Heart left ventricle (tissue), 16 donors: ENCODE measurements at regions not wholly inside any gene's neighbourhood (a gene's known extent, or its start where the extent isn't known, plus 50 kb on each side); places are given as distances from the start of the nearest gene placed in this dataset.

Experiments
- ATAC-seq, 4 donors: fragments of 200-7000 bp; cut with Tn5 transposase; one replicate each; pipeline ENCODE4 v1.9.1; 2020 to 2022; ENCODE audit warnings: moderate library complexity in 4 of 4, mild to moderate bottlenecking in 3 of 4, moderate number of reproducible peaks in 1 of 4
- DNase-seq, 5 donors: peaks; one replicate each; pipeline ENCODE4 v3.0.0-alpha.2; 2020
- H3K27ac ChIP-seq, 12 donors: fragments of 200-600 bp; sonication (generic) in 4 of 12; one replicate each; pipeline versions ENCODE4 v1.5.0 to v1.8.0; 2016 to 2022; ENCODE audit warnings: mild to moderate bottlenecking in 2 of 12
- H3K27me3 ChIP-seq, 9 donors: fragments of 200-600 bp; sonication (generic) in 2 of 9; one replicate each; pipeline versions ENCODE4 v1.5.1 to v1.8.0; 2016 to 2022; ENCODE audit warnings: mild to moderate bottlenecking in 3 of 9
- H3K36me3 ChIP-seq, 9 donors: fragments of 200-600 bp; sonication (generic) in 2 of 9; one replicate each; pipeline versions ENCODE4 v1.5.0 to v1.8.0; 2018 to 2022; ENCODE audit warnings: mild to moderate bottlenecking in 2 of 9
- H3K4me1 ChIP-seq, 12 donors: fragments of 200-600 bp; sonication (generic) in 4 of 12; one replicate each; pipeline versions ENCODE4 v1.5.0 to v1.8.0; 2016 to 2022; ENCODE audit warnings: mild to moderate bottlenecking in 3 of 12
- H3K4me3 ChIP-seq, 12 donors: fragments of 200-600 bp; sonication (generic) in 4 of 12; one replicate each; pipeline versions ENCODE4 v1.5.0 to v1.8.0; 2017 to 2022; ENCODE audit warnings: mild to moderate bottlenecking in 9 of 12, moderate library complexity in 4 of 12
- H3K9me3 ChIP-seq, 12 donors: fragments of 200-600 bp; sonication (generic) in 4 of 12; one replicate each; pipeline versions ENCODE4 v1.5.0 to v1.8.0; 2016 to 2022; ENCODE audit warnings: mild to moderate bottlenecking in 1 of 12
- POLR2A ChIP-seq, 2 donors: fragments of 450-650 bp; IDR thresholded peaks; one replicate each; pipeline ENCODE4 v1.6.1; 2017; ENCODE audit warnings: antibody characterized with exemption in 2 of 2, mild to moderate bottlenecking in 2 of 2, moderate library complexity in 2 of 2
- WGBS, 4 donors: extraction: QIAGEN DNeasy Blood & Tissue Kit in 2 of 4; methylation state at CpG; one replicate each; pipeline versions ENCODE4 v1.1.5 to v1.1.7; 2013 to 2018; 5-methylcytosine and 5-hydroxymethylcytosine counted together
- intact Hi-C, 10 donors: fragments of 100-400 bp; cut with DNase I; formaldehyde crosslinking; loops; one replicate each; pipeline versions ENCODE4 v1.11.1 to v1.14.2; 2022
- TF ChIP-seq, protein P1 (sequence below), 12 donors: fragments of 200-600 bp; sonication (generic) in 4 of 12; IDR thresholded peaks; one replicate each; pipeline versions ENCODE4 v1.5.0 to v1.8.0; 2018 to 2022; ENCODE audit warnings: antibody characterized with exemption in 12 of 12, mild to moderate bottlenecking in 5 of 12
- donor health status: ischemic (EF 13 %, LVEDD 7.1; RV severe dilation, severe dysfunction).
- donor health status: healthy with polysubstance abuse.
- donor health status: DM: no; HTN: yes; CAD: no.
- donor health status: DM: no; HTN: no; CAD: no.
- donor health status: ischemic (EF 25% LVEDD 6.9; RV normal size, moderate dysfunction).
- donor health status: ischemic (EF 25% LVEDD 5.7; RV mildly dilated, moderate dysfunction).
- donor health status: healthy.
- donor health status: DM: yes; HTN: yes; CAD: no.
- donor health status: ischemic (EF 35%, LVEDD 5.7; RV mildly dilated, moderate dysfunction).
- donor health status: nonischemic (EF 11% LVEDD 7.7; RV severe dilation, severe dysfunction).
- donor health status: DM: yes; HTN: yes; CAD: no.
- donor health status: PGD.
- donor health status: ischemic (EF 29% LVEDD 5.4; RV normal size, mild dysfunction).
- donor health status: nonischemic (EF 23%, LVEDD 6.1; RV moderate dilation, normal function).

GRCh38 chr5:17361331-17361730, 136.7 kb upstream of the TAF11L2 start:
- no peak for ATAC-seq
- TF ChIP-seq POLR2A (IDR thresholded peaks at IDR 0.05): no peak
- TF ChIP-seq, protein P1, sequence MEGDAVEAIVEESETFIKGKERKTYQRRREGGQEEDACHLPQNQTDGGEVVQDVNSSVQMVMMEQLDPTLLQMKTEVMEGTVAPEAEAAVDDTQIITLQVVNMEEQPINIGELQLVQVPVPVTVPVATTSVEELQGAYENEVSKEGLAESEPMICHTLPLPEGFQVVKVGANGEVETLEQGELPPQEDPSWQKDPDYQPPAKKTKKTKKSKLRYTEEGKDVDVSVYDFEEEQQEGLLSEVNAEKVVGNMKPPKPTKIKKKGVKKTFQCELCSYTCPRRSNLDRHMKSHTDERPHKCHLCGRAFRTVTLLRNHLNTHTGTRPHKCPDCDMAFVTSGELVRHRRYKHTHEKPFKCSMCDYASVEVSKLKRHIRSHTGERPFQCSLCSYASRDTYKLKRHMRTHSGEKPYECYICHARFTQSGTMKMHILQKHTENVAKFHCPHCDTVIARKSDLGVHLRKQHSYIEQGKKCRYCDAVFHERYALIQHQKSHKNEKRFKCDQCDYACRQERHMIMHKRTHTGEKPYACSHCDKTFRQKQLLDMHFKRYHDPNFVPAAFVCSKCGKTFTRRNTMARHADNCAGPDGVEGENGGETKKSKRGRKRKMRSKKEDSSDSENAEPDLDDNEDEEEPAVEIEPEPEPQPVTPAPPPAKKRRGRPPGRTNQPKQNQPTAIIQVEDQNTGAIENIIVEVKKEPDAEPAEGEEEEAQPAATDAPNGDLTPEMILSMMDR (IDR thresholded peaks at IDR 0.05): no peak

GRCh38 chr5:17364987-17365810, 132.8 kb upstream of the TAF11L2 start:
- H3K27ac ChIP-seq: no peak overlapping the region
- intact Hi-C loops: no loop called here
- ATAC-seq (no peak), DNase-seq (no peak)
- TF ChIP-seq, protein P1 (IDR thresholded peaks at IDR 0.05): no peak
- no peak for TF ChIP-seq POLR2A (IDR thresholded peaks at IDR 0.05)
- no peaks in the 10 kb centered on the region for H3K9me3 ChIP-seq
- H3K4me3 ChIP-seq: no peak overlapping the region
- WGBS, 4 donors: 58 to 72% (median 65%) methylated on average over 4 of the region's 4 CpGs
- no peaks in the 10 kb centered on the region for H3K36me3 ChIP-seq
- H3K4me1 ChIP-seq: no peaks in the 10 kb centered on the region
- H3K27me3 ChIP-seq: no peaks in the 10 kb centered on the region

More at GRCh38 chr5:17361331-17361730, 136.7 kb upstream of the TAF11L2 start:
- Histone ChIP-seq H3K27me3 (no peaks in the 10 kb centered on the region), H3K36me3 (no peaks in the 10 kb centered on the region), H3K9me3 (peaks cover 0 to 4% (median 0%) of the 10 kb centered on the region in 12 donors), H3K4me3 (no peak overlapping the region), H3K4me1 (no peaks in the 10 kb centered on the region), H3K27ac (no peak overlapping the region)
- intact Hi-C loops: no loop called here
- 75 to 79% (median 78%) methylated on average over 4 of the region's 4 CpGs for WGBS, 4 donors
- DNase-seq: no peak

DNA sequence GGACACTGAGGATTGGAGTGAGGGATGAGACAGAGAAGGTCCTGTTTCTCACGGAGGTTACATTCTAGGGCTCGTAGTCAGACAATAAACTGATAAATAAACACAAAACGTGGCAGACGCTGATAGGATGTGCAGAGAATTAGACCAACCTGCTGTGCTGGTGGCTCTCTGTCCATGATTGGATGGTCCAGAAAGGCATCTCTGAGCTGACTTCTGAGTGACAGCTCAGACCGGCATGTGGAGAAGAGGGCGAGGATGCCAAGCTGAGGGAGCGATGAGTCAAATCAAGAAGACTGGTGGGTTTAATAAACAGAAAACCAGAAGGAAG, 132.3 kb upstream of the TAF11L2 start:
- no peaks in the 10 kb centered on the region for H3K27me3 ChIP-seq
- H3K27ac ChIP-seq: no peak overlapping the region
- no peaks in the 10 kb centered on the region for H3K4me1 ChIP-seq
- DNase-seq (no peak), ATAC-seq (no peak)
- intact Hi-C loops: no loop called here
- 64 to 75% (median 66%) methylated on average over 7 of the region's 7 CpGs for WGBS, 4 donors
- H3K9me3 ChIP-seq: no peaks in the 10 kb centered on the region
- H3K4me3 ChIP-seq: no peak overlapping the region
- H3K36me3 ChIP-seq: no peaks in the 10 kb centered on the region
- TF ChIP-seq, protein P1 (IDR thresholded peaks at IDR 0.05): no peak
- no peak for TF ChIP-seq POLR2A (IDR thresholded peaks at IDR 0.05)

DNA sequence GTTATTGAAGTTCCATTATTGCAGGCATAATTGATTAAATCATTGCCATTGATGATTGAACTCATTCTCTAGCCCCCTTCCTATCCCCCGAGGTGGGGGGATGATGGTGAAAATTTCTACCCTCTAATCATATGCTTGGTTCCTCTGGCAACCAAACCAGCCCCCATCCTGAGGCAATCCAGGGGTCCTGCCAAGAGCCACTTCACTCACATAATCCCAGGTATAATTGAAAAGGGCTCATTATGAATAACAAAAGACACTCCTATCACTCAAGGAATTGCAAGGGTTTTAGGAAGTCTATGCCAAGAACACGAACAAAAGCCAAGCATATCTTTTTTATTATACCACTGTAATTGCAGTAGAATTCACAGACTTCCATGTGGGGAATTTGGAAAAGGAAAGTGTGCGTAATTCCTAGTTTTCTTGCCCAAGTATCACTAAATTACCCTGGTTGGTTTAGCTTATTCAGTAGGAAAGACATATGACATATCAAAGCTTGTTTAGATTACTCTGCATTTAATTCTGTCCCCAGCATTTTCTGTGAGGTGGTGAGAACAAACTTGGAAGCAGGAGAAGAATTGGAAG, 130.7 kb upstream of the TAF11L2 start:
- TF ChIP-seq, protein P1 (IDR thresholded peaks at IDR 0.05): no peak
- TF ChIP-seq POLR2A (IDR thresholded peaks at IDR 0.05): no peak
- Histone ChIP-seq H3K27ac (no peak overlapping the region), H3K4me1 (no peaks in the 10 kb centered on the region), H3K36me3 (no peaks in the 10 kb centered on the region), H3K9me3 (no peaks in the 10 kb centered on the region), H3K27me3 (no peaks in the 10 kb centered on the region), H3K4me3 (no peak overlapping the region)
- intact Hi-C loops: no loop called here
- DNase-seq (no peak), ATAC-seq (no peak)
- WGBS, 4 donors: 68 to 73% (median 71%) methylated on average over 3 of the region's 3 CpGs
